Stimulated activated effector memory CD8-positive, alpha-beta T cell treated with anti-CD3 and anti-CD28 coated beads, Interleukin-12 subunit alpha, Interleukin-12 subunit beta, amount 100 ng/mL, for 72 hours (primary cell): ENCODE measurements at regions not wholly inside any gene's neighbourhood (a gene's known extent, or its start where the extent isn't known, plus 50 kb on each side); places are given as distances from the start of the nearest gene placed in this dataset.

Experiments
- ATAC-seq: fragments of 150-1000 bp; cut with Tn5 transposase; 2 replicates; pipeline ENCODE4 v1.10.0; 2021
- DNase-seq, 2 donors: peaks; one replicate each; pipeline ENCODE4 v3.0.0; 2021 to 2022; ENCODE audit warnings: low spot score in 2 of 2
- H3K27ac Mint-ChIP-seq: one replicate; pipeline ENCODE4 v1.8.0; 2022; ENCODE audit warnings: mild to moderate bottlenecking, mixed read lengths
- H3K36me3 Mint-ChIP-seq: one replicate; pipeline ENCODE4 v1.8.0; 2022; ENCODE audit warnings: mild to moderate bottlenecking, mixed read lengths
- H3K4me1 Mint-ChIP-seq: one replicate; pipeline ENCODE4 v1.8.0; 2022; ENCODE audit warnings: mixed read lengths
- H3K4me3 Mint-ChIP-seq: one replicate; pipeline ENCODE4 v1.8.0; 2022; ENCODE audit warnings: mild to moderate bottlenecking, mixed read lengths
- H3K9me3 Mint-ChIP-seq: one replicate; pipeline ENCODE4 v1.8.0; 2022; ENCODE audit warnings: mixed read lengths

- no peaks in the 10 kb centered on the region for H3K36me3 Mint-ChIP-seq
- no peak for ATAC-seq
- H3K27ac Mint-ChIP-seq = no peak overlapping the region
- no peaks in the 10 kb centered on the region for H3K4me1 Mint-ChIP-seq
- DNase-seq = no peak
- H3K4me3 Mint-ChIP-seq = no peak overlapping the region
- peaks cover 25% of the 10 kb centered on the region for H3K9me3 Mint-ChIP-seq
These were observed 365.3 kb upstream of the PTCHD4 start for GRCh38 chr6:48476257-48476656.

DNA sequence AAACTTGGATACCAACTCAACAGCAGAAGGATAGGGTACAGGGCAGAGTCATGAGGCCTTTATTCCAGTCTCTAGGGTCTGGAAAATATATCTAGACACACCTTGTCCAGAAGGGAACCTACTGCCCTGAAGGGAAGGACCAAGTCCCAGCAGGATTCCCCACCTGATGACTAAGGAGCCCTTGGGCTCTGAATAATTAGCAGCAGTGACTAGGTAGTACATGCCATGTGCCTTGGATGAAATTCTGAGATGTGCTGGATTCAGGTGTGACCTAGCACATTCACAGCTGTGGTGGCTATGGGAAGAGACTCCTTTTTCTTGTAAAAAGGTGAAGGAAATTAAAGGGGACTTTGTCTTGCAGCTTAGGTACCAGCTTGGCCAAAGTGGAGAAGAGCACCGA lies 364.3 kb upstream of the PTCHD4 start:
- ATAC-seq (no peak), DNase-seq (no peak)
- Mint-ChIP-seq H3K4me3 (no peak overlapping the region), H3K9me3 (peaks cover 21% of the 10 kb centered on the region), H3K27ac (no peak overlapping the region), H3K36me3 (no peaks in the 10 kb centered on the region), H3K4me1 (no peaks in the 10 kb centered on the region)

GRCh38 chr6:48474830-48475229 lies 363.8 kb upstream of the PTCHD4 start:
- Mint-ChIP-seq H3K4me1 (no peaks in the 10 kb centered on the region), H3K36me3 (no peaks in the 10 kb centered on the region), H3K4me3 (no peak overlapping the region), H3K27ac (no peak overlapping the region), H3K9me3 (peaks cover 23% of the 10 kb centered on the region)
- no peak for DNase-seq
- no peak for ATAC-seq

DNA sequence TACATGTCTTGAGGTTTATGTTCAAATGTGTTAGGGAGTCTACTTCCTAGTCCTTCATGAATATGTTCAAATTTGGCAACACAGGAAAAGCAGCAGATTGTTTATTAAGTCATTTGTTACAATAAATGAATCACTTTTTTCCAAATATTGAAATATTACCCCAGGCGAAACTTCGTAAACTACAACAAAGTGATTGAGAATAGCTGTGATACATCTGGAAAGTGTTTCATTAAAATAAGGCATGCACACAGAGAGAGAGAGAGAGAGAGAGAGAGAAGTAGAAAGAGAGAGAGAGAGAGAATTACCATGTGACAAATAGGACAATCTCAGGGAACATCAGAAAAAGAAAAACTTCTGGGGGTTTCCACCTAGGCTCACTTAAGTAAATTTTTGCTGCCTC lies 363.1 kb upstream of the PTCHD4 start:
- Mint-ChIP-seq H3K27ac (no peak overlapping the region), H3K4me1 (no peaks in the 10 kb centered on the region), H3K4me3 (no peak overlapping the region), H3K9me3 (peaks cover 24% of the 10 kb centered on the region), H3K36me3 (no peaks in the 10 kb centered on the region)
- DNase-seq (no peak), ATAC-seq (no peak)

- Mint-ChIP-seq H3K4me1 (no peaks in the 10 kb centered on the region), H3K27ac (no peak overlapping the region), H3K4me3 (no peak overlapping the region), H3K36me3 (no peaks in the 10 kb centered on the region), H3K9me3 (peaks cover 19% of the 10 kb centered on the region)
- ATAC-seq (no peak), DNase-seq (no peak)
These were observed 361.5 kb upstream of the PTCHD4 start for GRCh38 chr6:48472535-48472934.

GRCh38 chr6:48472091-48472490 lies 361.1 kb upstream of the PTCHD4 start:
- ATAC-seq = no peak
- DNase-seq = no peak
- Mint-ChIP-seq H3K4me3 (no peak overlapping the region), H3K27ac (no peak overlapping the region), H3K9me3 (peaks cover 20% of the 10 kb centered on the region), H3K4me1 (no peaks in the 10 kb centered on the region), H3K36me3 (no peaks in the 10 kb centered on the region)

DNA sequence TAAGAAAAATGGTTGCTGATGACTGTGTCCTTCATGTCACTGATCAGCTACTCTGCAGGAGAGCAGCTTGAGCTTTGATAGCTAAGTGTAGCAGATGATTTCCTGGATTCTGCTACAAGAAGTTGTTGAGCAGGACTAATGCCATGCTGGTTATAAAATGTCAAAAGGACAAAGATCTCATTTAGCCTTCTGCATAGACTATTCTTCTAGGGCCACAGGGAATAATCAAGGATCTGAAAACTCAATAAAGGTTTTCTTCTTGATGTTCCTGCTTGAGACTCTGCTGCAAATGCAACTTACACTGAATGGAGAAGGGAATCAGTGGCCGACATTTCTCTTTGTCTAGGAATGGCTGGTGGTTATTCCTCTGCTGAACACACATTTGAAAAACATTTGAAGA lies 360.3 kb upstream of the PTCHD4 start:
- DNase-seq (no peak), ATAC-seq (no peak)
- Mint-ChIP-seq H3K27ac (no peak overlapping the region), H3K9me3 (peaks cover 20% of the 10 kb centered on the region), H3K4me1 (no peaks in the 10 kb centered on the region), H3K36me3 (no peaks in the 10 kb centered on the region), H3K4me3 (no peak overlapping the region)

DNA sequence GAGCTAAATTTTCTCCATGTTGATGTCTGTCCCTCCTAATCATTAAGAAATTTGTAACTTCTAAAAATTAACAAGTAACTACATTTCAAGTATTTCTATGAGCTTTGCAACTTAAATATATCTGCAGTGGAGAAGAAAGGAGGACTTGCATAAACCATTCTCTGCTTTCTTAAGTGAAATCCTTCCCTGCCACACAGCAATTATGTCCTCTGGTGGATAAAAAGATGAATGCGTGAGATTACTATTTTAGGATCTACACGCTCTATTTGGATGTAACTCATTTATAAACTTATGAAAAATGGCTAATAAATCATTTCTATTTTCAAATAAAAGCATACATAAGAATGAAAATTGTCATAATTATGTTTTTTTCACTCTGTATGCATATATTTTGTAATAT lies 338.0 kb upstream of the PTCHD4 start:
- ATAC-seq = no peak
- Mint-ChIP-seq H3K9me3 (peaks cover 8% of the 10 kb centered on the region), H3K4me3 (no peak overlapping the region), H3K36me3 (no peaks in the 10 kb centered on the region), H3K4me1 (no peaks in the 10 kb centered on the region), H3K27ac (no peak overlapping the region)
- no peak for DNase-seq

DNA sequence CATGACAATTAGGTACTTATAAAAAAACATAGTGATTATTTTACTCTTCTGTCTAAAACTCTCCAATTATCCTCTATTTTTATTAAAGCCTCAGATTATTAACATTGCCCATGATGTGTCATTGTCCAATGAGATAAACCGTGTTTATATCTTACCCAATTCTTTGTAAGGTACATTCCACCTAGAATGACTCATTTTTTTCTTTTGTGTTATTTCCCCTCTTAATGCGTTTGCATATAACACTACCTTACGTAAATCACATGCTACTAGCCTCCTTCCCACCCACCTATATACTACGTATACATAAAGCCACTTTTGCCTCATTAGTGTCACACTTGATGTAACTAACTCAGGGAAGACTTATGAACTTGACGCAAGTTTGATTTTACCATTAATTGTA lies 336.3 kb upstream of the PTCHD4 start:
- Mint-ChIP-seq H3K27ac (no peak overlapping the region), H3K36me3 (no peaks in the 10 kb centered on the region), H3K9me3 (peaks cover 8% of the 10 kb centered on the region), H3K4me3 (no peak overlapping the region), H3K4me1 (no peaks in the 10 kb centered on the region)
- ATAC-seq = no peak
- no peak for DNase-seq

- peaks cover 24% of the 10 kb centered on the region for H3K9me3 Mint-ChIP-seq
- no peaks in the 10 kb centered on the region for H3K36me3 Mint-ChIP-seq
- no peak for DNase-seq
- H3K4me1 Mint-ChIP-seq = no peaks in the 10 kb centered on the region
- H3K27ac Mint-ChIP-seq = no peak overlapping the region
- H3K4me3 Mint-ChIP-seq = no peak overlapping the region
- ATAC-seq = no peak
These were observed 318.6 kb upstream of the PTCHD4 start for GRCh38 chr6:48429610-48430009.

- DNase-seq = no peak
- no peak overlapping the region for H3K4me3 Mint-ChIP-seq
- no peak for ATAC-seq
- H3K27ac Mint-ChIP-seq = no peak overlapping the region
- no peaks in the 10 kb centered on the region for H3K4me1 Mint-ChIP-seq
- H3K9me3 Mint-ChIP-seq = peaks cover 24% of the 10 kb centered on the region
- no peaks in the 10 kb centered on the region for H3K36me3 Mint-ChIP-seq
These were observed 318.0 kb upstream of the PTCHD4 start for GRCh38 chr6:48429021-48429420.

GRCh38 chr6:48426636-48427035 lies 315.6 kb upstream of the PTCHD4 start:
- H3K27ac Mint-ChIP-seq = no peak overlapping the region
- H3K9me3 Mint-ChIP-seq = peaks cover 14% of the 10 kb centered on the region
- ATAC-seq (no peak), DNase-seq (no peak)
- no peaks in the 10 kb centered on the region for H3K36me3 Mint-ChIP-seq
- no peaks in the 10 kb centered on the region for H3K4me1 Mint-ChIP-seq
- H3K4me3 Mint-ChIP-seq = no peak overlapping the region

DNA sequence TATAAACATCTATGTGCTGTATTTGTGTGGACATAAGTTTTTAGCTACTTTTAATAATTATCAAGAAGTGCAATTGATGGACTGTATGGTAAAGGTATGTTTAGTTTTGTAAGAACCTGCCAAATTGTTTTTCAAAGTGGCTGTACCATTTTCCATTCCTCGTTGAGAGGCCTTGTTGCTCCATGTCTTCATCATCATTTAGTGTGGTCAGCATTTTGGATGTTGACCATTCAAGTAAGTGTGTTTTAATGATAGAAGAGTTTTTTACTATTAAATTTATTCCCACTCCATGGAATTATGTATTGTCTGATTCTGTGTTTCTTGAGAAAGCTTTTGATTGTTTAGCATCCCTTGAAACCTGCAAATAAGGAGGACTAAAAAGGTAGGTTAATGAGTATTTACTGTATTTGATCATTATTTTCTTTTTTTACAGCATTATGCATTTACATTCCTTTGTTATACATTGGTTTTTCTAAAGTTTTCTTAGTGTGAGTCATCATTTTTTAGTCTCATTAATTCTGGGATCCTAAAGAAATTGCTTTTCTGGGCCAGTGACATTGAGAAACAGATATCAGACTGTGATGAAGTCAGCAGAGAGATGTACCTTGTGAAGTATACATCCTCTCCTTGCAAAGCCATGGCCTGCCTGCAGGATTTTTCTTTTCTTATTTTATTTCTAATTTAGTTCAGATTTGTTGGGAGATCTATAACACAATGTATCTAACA lies 312.8 kb upstream of the PTCHD4 start:
- Mint-ChIP-seq H3K27ac (no peak overlapping the region), H3K36me3 (no peaks in the 10 kb centered on the region), H3K4me1 (no peaks in the 10 kb centered on the region), H3K9me3 (peaks cover 8% of the 10 kb centered on the region), H3K4me3 (no peak overlapping the region)
- DNase-seq (no peak), ATAC-seq (no peak)

DNA sequence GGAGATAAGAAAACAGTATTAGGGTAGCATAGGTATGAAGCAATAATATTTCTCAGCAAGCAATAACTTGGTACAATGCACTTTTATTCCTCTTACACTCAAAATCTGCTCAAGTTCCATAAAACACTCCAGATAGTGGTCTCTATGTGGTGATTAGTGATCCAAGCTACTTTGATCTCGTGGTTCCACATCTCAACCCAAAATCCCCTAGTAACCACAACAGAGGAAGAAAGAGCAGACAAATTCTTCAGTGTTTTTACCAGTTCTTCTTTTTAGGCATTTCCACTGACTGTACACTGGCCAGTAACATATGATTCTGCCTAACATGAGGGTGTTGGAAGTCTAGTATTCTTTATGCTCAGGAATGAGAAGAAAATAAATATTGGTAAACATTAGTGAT lies 309.0 kb upstream of the PTCHD4 start:
- Mint-ChIP-seq H3K36me3 (no peaks in the 10 kb centered on the region), H3K9me3 (peaks cover 4% of the 10 kb centered on the region), H3K4me1 (no peaks in the 10 kb centered on the region), H3K4me3 (no peak overlapping the region), H3K27ac (no peak overlapping the region)
- DNase-seq (no peak), ATAC-seq (no peak)

DNA sequence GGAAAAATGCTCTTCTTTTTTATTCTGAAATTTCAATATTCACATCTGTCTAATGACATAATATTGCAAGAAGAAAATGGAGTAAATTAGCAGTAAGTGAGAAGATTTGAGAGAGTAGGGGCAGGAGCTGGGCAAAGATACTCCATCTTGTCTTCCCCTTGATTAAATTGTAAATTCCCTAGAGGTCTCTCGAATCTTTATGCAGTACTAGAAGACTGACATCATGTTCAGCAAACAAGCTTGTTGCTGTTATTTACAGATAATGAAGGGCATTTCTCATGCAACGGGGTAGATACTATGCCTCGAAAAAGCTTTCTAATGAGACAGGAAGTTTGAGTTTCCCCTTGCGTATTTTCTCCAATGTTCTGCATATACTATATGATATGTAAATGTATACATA lies 306.9 kb upstream of the PTCHD4 start:
- Mint-ChIP-seq H3K9me3 (peaks cover 5% of the 10 kb centered on the region), H3K36me3 (no peaks in the 10 kb centered on the region), H3K4me1 (no peaks in the 10 kb centered on the region), H3K4me3 (no peak overlapping the region), H3K27ac (no peak overlapping the region)
- ATAC-seq = no peak
- DNase-seq = no peak

DNA sequence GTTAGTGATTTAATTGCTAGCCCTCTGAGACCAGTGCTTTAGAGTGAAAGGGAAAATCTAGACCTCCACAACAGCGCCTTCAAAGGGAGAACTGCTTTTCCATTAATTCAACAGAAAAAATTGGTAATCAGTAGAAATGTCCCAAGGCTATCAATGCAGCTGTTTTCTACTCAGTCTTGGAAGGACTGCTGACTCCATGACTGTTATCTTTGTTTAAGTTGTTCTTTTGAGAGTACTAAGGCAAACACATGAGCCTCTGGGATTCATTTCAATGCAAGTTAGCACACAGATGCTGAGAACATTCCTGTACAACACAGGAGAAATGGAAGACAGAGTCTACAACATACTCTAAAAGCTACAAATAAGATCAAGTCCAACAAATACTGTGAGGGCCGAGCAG lies 301.7 kb upstream of the PTCHD4 start:
- no peaks in the 10 kb centered on the region for H3K4me1 Mint-ChIP-seq
- no peaks in the 10 kb centered on the region for H3K36me3 Mint-ChIP-seq
- no peak for DNase-seq
- H3K9me3 Mint-ChIP-seq = peaks cover 5% of the 10 kb centered on the region
- no peak overlapping the region for H3K27ac Mint-ChIP-seq
- ATAC-seq = no peak
- no peak overlapping the region for H3K4me3 Mint-ChIP-seq

DNA sequence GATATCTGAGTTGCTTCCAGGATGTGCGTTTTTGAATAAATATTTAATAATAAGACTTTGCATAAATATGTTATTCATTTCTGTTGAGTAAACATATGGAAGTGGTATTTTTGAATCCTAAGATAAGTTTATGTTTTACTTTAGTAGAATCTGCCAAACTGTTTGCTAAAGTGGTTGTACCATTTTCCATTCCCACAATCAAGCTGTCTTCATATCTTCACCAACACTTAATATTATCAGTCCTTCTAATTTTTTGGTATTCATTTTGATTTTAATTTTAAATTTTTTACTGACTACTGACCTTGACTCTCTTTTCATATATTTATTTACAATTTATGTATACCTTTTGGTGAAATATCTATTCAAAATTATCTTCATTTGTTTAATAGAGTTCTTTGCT lies 293.9 kb upstream of the PTCHD4 start:
- peaks cover 16% of the 10 kb centered on the region for H3K9me3 Mint-ChIP-seq

More for the DNA sequence above, 293.9 kb upstream of the PTCHD4 start:
- H3K4me1 Mint-ChIP-seq = no peaks in the 10 kb centered on the region
- ATAC-seq (no peak), DNase-seq (no peak)
- no peak overlapping the region for H3K27ac Mint-ChIP-seq
- no peaks in the 10 kb centered on the region for H3K36me3 Mint-ChIP-seq
- no peak overlapping the region for H3K4me3 Mint-ChIP-seq
